ENCODE measurements at regions not wholly inside any gene's neighbourhood (a gene's known extent, or its start where the extent isn't known, plus 50 kb on each side); places are given as distances from the start of the nearest gene placed in this dataset.

DNA sequence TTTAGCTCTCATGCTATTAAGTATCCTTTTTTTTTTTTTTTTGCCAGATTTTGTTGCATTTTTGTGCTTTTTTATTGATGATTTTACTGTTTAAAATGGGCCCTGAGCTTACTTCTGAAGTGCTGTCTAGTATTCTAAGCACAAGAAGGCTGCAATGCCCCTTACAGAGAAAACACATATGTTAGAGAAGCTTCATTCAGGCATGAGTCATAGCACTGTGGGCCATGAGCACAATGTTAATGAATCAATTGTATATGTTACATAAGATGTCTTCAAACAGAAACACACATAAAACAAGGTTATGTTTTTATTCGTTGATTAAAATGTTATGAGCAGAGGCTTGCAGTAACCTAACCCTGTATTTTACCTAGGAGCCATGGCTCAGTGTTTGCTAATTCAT, 117.8 kb upstream of the C11orf87 start:
- WGBS, 2 donors = 38 to 50% methylated on average over 1 of the region's 1 CpG
- intact Hi-C loops (cut with DNase I) = no loop called here

DNA sequence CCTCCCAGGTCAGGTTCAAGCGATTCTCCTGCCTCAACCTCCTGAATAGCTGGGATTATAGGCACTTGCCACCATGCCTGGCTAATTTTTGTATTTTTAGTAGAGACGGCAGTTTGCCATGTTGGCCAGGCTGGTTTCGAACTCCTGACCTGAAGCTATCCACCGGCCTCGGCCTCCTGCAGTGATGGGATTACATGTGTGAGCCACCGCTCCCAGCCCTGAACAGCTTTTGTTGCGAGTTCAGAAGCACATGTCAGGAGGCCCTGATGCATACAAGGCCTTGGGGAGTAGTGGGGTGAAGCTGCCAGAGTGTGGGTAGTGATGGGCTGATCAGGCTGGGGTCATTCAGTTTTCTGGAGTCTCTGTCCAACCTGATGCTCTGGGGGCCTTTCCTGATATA, 117.0 kb upstream of the C11orf87 start:
- Histone ChIP-seq H3K4me3 (no peak overlapping the region), H3K4me1 (peaks cover 0 to 24% (median 12%) of the 10 kb centered on the region in 3 donors), H3K36me3 (no peaks in the 10 kb centered on the region), H3K9me3 (no peaks in the 10 kb centered on the region), H3K27me3 (no peaks in the 10 kb centered on the region), H3K27ac (no peak overlapping the region)
- intact Hi-C loops (cut with DNase I) = no loop called here
- no peak for DNase-seq
- 94 to 95% methylated on average over 1 to 7 of the region's 7 CpGs for WGBS, 2 donors
- TF ChIP-seq, protein P1, sequence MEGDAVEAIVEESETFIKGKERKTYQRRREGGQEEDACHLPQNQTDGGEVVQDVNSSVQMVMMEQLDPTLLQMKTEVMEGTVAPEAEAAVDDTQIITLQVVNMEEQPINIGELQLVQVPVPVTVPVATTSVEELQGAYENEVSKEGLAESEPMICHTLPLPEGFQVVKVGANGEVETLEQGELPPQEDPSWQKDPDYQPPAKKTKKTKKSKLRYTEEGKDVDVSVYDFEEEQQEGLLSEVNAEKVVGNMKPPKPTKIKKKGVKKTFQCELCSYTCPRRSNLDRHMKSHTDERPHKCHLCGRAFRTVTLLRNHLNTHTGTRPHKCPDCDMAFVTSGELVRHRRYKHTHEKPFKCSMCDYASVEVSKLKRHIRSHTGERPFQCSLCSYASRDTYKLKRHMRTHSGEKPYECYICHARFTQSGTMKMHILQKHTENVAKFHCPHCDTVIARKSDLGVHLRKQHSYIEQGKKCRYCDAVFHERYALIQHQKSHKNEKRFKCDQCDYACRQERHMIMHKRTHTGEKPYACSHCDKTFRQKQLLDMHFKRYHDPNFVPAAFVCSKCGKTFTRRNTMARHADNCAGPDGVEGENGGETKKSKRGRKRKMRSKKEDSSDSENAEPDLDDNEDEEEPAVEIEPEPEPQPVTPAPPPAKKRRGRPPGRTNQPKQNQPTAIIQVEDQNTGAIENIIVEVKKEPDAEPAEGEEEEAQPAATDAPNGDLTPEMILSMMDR (IDR thresholded peaks at IDR 0.05) = no peak
- no peak for TF ChIP-seq POLR2A (IDR thresholded peaks at IDR 0.05)

More for the DNA sequence above, 117.8 kb upstream of the C11orf87 start:
- H3K9me3 ChIP-seq = no peaks in the 10 kb centered on the region
- no peak for DNase-seq
- TF ChIP-seq POLR2A (IDR thresholded peaks at IDR 0.05) = no peak
- TF ChIP-seq, protein P1 (IDR thresholded peaks at IDR 0.05) = no peak
- no peaks in the 10 kb centered on the region for H3K27me3 ChIP-seq
- H3K4me3 ChIP-seq = no peak overlapping the region
- peaks cover 0 to 24% (median 12%) of the 10 kb centered on the region in 3 donors for H3K4me1 ChIP-seq
- H3K36me3 ChIP-seq = no peaks in the 10 kb centered on the region
- H3K27ac ChIP-seq = no peak overlapping the region

DNA sequence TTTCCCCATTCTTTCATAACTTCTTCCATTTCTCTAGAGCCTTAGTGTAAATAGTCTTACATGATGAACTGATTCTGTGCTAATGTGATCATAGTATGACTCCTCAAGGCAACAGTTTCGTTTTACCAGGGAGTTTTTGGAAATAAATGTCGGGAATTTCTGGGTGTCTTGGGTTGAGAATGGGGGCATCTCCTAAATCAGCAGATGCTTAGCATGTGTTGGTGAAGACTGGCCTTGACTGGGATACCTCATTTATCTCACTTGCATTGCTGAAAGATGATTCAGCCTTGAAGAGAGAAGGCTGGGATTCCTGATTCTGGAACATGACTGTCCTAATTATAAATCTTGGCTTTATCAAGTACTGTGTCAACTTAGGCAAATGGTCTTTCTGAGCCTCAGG, 115.7 kb upstream of the C11orf87 start:
- 44 to 70% methylated on average over 2 of the region's 2 CpGs for WGBS, 2 donors
- Histone ChIP-seq H3K36me3 (no peaks in the 10 kb centered on the region), H3K9me3 (no peaks in the 10 kb centered on the region), H3K27me3 (no peaks in the 10 kb centered on the region), H3K4me1 (peaks cover 0 to 24% (median 12%) of the 10 kb centered on the region in 3 donors), H3K27ac (no peak overlapping the region), H3K4me3 (no peak overlapping the region)
- TF ChIP-seq POLR2A (IDR thresholded peaks at IDR 0.05) = no peak
- TF ChIP-seq, protein P1 (IDR thresholded peaks at IDR 0.05) = no peak
- intact Hi-C loops (cut with DNase I) = no loop called here
- no peak for DNase-seq

DNA sequence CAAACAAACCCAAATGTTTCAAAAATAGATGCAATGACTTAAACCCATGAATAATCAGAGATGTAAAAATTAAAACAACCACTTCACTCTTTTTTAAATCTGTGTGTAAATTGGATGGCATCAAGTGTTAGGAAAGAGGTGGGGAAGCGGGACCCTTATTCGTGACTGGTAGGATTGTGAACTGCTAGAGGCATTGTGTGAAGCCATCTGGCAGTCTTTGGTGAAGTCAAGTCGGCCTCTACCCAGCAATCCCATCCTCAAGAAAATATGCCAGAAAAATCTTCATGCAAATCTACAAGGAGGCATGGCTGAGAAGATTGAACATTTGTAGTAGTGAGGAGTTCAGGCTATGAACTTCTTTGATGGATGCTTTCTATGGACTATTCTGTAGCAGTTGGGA, 114.6 kb upstream of the C11orf87 start:
- Histone ChIP-seq H3K36me3 (no peaks in the 10 kb centered on the region), H3K4me1 (peaks cover 0 to 23% (median 12%) of the 10 kb centered on the region in 3 donors), H3K27ac (no peak overlapping the region), H3K27me3 (no peaks in the 10 kb centered on the region), H3K9me3 (no peaks in the 10 kb centered on the region), H3K4me3 (no peak overlapping the region)
- no peak for DNase-seq
- TF ChIP-seq POLR2A (IDR thresholded peaks at IDR 0.05) = no peak
- TF ChIP-seq, protein P1 (IDR thresholded peaks at IDR 0.05) = no peak
- intact Hi-C loops (cut with DNase I) = no loop called here
- WGBS, 2 donors = 90 to 92% methylated on average over 3 of the region's 3 CpGs

DNA sequence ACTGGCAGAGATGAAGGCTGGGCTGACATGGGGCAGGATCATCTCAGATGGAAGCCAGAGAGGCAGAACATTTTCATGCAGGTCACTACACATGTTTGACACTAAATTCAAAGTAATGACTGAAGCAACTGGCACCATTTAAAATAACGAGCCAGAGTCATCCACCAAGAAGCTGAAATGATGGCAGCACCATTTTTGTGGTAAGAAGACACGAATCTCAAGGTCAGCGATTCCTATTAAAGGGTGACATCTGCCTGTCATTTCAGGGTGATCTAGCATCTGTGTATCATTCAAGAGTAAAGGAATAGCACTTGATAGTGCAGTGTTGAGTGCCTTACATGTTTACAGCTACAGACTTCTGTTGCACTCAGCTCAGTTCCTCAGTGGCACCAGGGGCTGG, 113.4 kb upstream of the C11orf87 start:
- H3K27ac ChIP-seq = no peak overlapping the region
- H3K9me3 ChIP-seq = no peaks in the 10 kb centered on the region
- no peak for DNase-seq
- no peaks in the 10 kb centered on the region for H3K36me3 ChIP-seq
- H3K4me1 ChIP-seq = peaks cover 0 to 11% (median 10%) of the 10 kb centered on the region in 3 donors
- no peak overlapping the region for H3K4me3 ChIP-seq
- intact Hi-C loops (cut with DNase I) = no loop called here
- WGBS, 2 donors = 77 to 85% methylated on average over 3 of the region's 3 CpGs
- H3K27me3 ChIP-seq = no peaks in the 10 kb centered on the region
- no peak for TF ChIP-seq POLR2A (IDR thresholded peaks at IDR 0.05)
- TF ChIP-seq, protein P1 (IDR thresholded peaks at IDR 0.05) = no peak

All from esophagus squamous epithelium (tissue), 5 donors.